GM23338 (cell line): ENCODE measurements at regions not wholly inside any gene's neighbourhood (a gene's known extent, or its start where the extent isn't known, plus 50 kb on each side); places are given as distances from the start of the nearest gene placed in this dataset.
"Not testable (repeated sequence)": the region's sequence is repeated elsewhere in the genome, so short reads cannot be mapped to it uniquely, and the experiment has no call there.

Experiments used
- ATAC-seq: fragments of 200-7000 bp; cut with Tn5 transposase; 3 replicates; pipeline ENCODE4 v1.9.1; 2020
- DNase-seq: peaks from one replicate; pipeline ENCODE4 v3.0.0-alpha.2; 2015; ENCODE audit warnings: low spot score
- H2AFZ ChIP-seq: fragments of 200-600 bp; sonication (generic); 2 replicates; pipeline ENCODE4 v1.8.0; 2016; ENCODE audit warnings: antibody characterized with exemption, mild to moderate bottlenecking, moderate library complexity
- H3F3A ChIP-seq: fragments of 200-600 bp; sonication (generic); replicated peaks from 2 replicates; pipeline ENCODE4 v1.8.0; 2017; ENCODE audit warnings: antibody characterized with exemption, mixed run types, low read depth
- H3K27ac ChIP-seq: fragments of 200-600 bp; sonication (generic); 2 replicates; pipeline ENCODE4 v1.6.1; 2016; ENCODE audit warnings: low read depth
- H3K27me3 ChIP-seq: fragments of 200-600 bp; sonication (generic); 2 replicates; pipeline ENCODE4 v1.8.0; 2016; ENCODE audit warnings: mild to moderate bottlenecking, mixed run types, moderate library complexity; ENCODE audit not compliant: insufficient read depth
- H3K36me3 ChIP-seq: fragments of 200-600 bp; sonication (generic); 2 replicates; pipeline ENCODE4 v1.8.0; 2016; ENCODE audit warnings: mild to moderate bottlenecking; ENCODE audit not compliant: insufficient read depth
- H3K4me1 ChIP-seq: fragments of 200-600 bp; sonication (generic); 2 replicates; pipeline ENCODE4 v1.8.0; 2016; ENCODE audit warnings: mild to moderate bottlenecking, moderate library complexity; ENCODE audit not compliant: insufficient read depth
- H3K4me2 ChIP-seq: fragments of 200-600 bp; sonication (generic); 2 replicates; pipeline ENCODE4 v1.7.1; 2017; ENCODE audit warnings: mixed run types
- H3K4me3 ChIP-seq: fragments of 200-600 bp; sonication (generic); 2 replicates; pipeline ENCODE4 v1.6.1; 2016; ENCODE audit warnings: mixed run types
- H3K79me2 ChIP-seq: fragments of 200-600 bp; sonication (generic); replicated peaks from 2 replicates; pipeline ENCODE4 v1.8.0; 2017; ENCODE audit warnings: mild to moderate bottlenecking; ENCODE audit not compliant: insufficient read depth
- H3K9me2 ChIP-seq: fragments of 200-600 bp; sonication (generic); 2 replicates; pipeline ENCODE4 v1.8.0; 2017; ENCODE audit not compliant: insufficient read depth
- H4K20me1 ChIP-seq: fragments of 200-600 bp; sonication (generic); replicated peaks from 2 replicates; pipeline ENCODE4 v1.8.0; 2017; ENCODE audit warnings: mild to moderate bottlenecking; ENCODE audit not compliant: insufficient read depth
- H3K27ac Mint-ChIP-seq: 2 replicates; pipeline ENCODE4 v1.8.0; 2020; ENCODE audit warnings: inconsistent platforms, mild to moderate bottlenecking, moderate library complexity, mixed read lengths
- H3K27me3 Mint-ChIP-seq: 3 replicates; pipeline ENCODE4 v1.8.0; 2022; ENCODE audit warnings: low read depth, mild to moderate bottlenecking, moderate library complexity, mixed read lengths, inconsistent platforms; ENCODE audit not compliant: insufficient read depth, poor library complexity
- H3K36me3 Mint-ChIP-seq: 3 replicates; pipeline ENCODE4 v1.8.0; 2021; ENCODE audit warnings: low read depth, mild to moderate bottlenecking, inconsistent platforms, moderate library complexity, mixed read lengths
- H3K4me1 Mint-ChIP-seq: 3 replicates; pipeline ENCODE4 v1.8.0; 2020; ENCODE audit warnings: mild to moderate bottlenecking, inconsistent platforms, mixed read lengths
- H3K4me3 Mint-ChIP-seq: 3 replicates; pipeline ENCODE4 v1.8.0; 2021; ENCODE audit warnings: moderate library complexity, mild to moderate bottlenecking, inconsistent platforms, mixed read lengths
- H3K9me3 Mint-ChIP-seq: 3 replicates; pipeline ENCODE4 v1.8.0; 2020; ENCODE audit warnings: moderate library complexity, mild to moderate bottlenecking, inconsistent platforms, mixed read lengths
- CREB1 ChIP-seq: fragments of 250-450 bp; sonication (Bioruptor Pico); IDR thresholded peaks from 2 replicates; pipeline ENCODE4 v1.5.0; 2020; ENCODE audit warnings: low read depth, mild to moderate bottlenecking, moderate library complexity
- CTCF ChIP-seq, 2 experiments: fragments of 200-600 bp in 1 of 2; sonication (generic) in 1 of 2; conservative IDR thresholded peaks; 2 replicates each; pipeline versions ENCODE4 v1.5.1 to v1.6.1; 2016 to 2017; ENCODE audit warnings: antibody characterized with exemption in 2 of 2, low read depth in 2 of 2, mild to moderate bottlenecking in 2 of 2, moderate library complexity in 1 of 2
- EZH2phosphoT487 ChIP-seq: fragments of 200-600 bp; sonication (generic); IDR thresholded peaks from one replicate; pipeline ENCODE4 v1.8.1; 2018; ENCODE audit warnings: antibody characterized with exemption; ENCODE audit not compliant: unreplicated experiment
- STAT1 ChIP-seq: IDR thresholded peaks from one replicate; pipeline ENCODE4 v1.6.1; 2016; ENCODE audit warnings: antibody characterized with exemption; ENCODE audit not compliant: unreplicated experiment
- ZNF331 ChIP-seq: fragments of 250-450 bp; sonication (Bioruptor Pico); IDR thresholded peaks from 2 replicates; pipeline ENCODE4 v1.5.0; 2020; ENCODE audit warnings: low read depth, mild to moderate bottlenecking, moderate library complexity
- TF ChIP-seq, protein P1 (sequence below): IDR thresholded peaks from one replicate; pipeline ENCODE4 v1.6.1; 2018; ENCODE audit warnings: antibody characterized with exemption; ENCODE audit not compliant: unreplicated experiment

DNA sequence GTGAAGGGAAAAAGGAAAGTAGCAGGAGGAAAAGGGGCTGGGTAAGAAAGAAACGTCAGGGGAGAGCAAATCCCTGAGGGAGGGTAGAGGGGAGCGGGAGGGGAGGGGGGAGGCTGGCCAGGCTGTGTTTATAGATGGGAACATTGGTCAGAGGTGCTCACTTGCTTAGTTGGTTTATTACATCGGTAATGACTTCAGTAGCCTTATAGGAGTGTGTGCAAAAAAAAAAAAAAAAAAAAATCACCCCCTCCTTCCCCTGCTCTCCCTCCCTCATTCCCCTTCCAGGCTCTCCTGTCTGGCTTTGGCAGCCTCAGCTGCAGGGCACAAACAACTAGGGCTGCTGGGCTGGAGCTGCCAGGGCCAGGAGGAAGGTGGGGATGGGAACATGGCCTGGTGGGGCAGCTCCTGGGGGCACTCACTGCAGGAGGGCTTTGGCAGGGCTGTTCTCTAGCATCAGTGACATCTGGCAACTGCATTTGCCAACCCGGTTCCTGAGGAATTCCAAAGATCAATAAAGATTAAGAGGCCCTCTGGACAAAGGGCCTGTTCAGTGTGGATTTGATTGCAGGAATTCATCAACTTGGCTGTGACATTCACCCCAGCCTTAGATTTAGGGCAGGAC lies 334.5 kb upstream of the FRG2C start:
- Histone ChIP-seq H3K79me2 (no peaks in the 10 kb centered on the region), H3K36me3 (no peaks in the 10 kb centered on the region), H4K20me1 (no peaks in the 10 kb centered on the region), H3F3A (no peaks in the 10 kb centered on the region), H3K4me3 (no peak overlapping the region), H3K4me2 (no peak overlapping the region), H3K27me3 (no peaks in the 10 kb centered on the region), H3K27ac (no peak overlapping the region), H2AFZ (no peak overlapping the region), H3K4me1 (no peaks in the 10 kb centered on the region), H3K9me2 (no peaks in the 10 kb centered on the region)
- Mint-ChIP-seq H3K4me1 (peaks cover 6% of the 10 kb centered on the region), H3K27me3 (peaks cover 3% of the 10 kb centered on the region), H3K27ac (no peak overlapping the region), H3K9me3 (peaks cover 3% of the 10 kb centered on the region; the same call in 1 of the 3 replicates), H3K4me3 (no peak overlapping the region), H3K36me3 (no peaks in the 10 kb centered on the region)
- ATAC-seq, result no peak
- TF ChIP-seq STAT1 (no peak), ZNF331 (CRISPR knock-in tag) (no peak), EZH2phosphoT487 (no peak), CTCF (conservative IDR thresholded peaks at IDR 0.05; ENCODE audit: low read depth in 2 of 2) (no peak), CREB1 (CRISPR knock-in tag) (no peak)
- TF ChIP-seq, protein P1, sequence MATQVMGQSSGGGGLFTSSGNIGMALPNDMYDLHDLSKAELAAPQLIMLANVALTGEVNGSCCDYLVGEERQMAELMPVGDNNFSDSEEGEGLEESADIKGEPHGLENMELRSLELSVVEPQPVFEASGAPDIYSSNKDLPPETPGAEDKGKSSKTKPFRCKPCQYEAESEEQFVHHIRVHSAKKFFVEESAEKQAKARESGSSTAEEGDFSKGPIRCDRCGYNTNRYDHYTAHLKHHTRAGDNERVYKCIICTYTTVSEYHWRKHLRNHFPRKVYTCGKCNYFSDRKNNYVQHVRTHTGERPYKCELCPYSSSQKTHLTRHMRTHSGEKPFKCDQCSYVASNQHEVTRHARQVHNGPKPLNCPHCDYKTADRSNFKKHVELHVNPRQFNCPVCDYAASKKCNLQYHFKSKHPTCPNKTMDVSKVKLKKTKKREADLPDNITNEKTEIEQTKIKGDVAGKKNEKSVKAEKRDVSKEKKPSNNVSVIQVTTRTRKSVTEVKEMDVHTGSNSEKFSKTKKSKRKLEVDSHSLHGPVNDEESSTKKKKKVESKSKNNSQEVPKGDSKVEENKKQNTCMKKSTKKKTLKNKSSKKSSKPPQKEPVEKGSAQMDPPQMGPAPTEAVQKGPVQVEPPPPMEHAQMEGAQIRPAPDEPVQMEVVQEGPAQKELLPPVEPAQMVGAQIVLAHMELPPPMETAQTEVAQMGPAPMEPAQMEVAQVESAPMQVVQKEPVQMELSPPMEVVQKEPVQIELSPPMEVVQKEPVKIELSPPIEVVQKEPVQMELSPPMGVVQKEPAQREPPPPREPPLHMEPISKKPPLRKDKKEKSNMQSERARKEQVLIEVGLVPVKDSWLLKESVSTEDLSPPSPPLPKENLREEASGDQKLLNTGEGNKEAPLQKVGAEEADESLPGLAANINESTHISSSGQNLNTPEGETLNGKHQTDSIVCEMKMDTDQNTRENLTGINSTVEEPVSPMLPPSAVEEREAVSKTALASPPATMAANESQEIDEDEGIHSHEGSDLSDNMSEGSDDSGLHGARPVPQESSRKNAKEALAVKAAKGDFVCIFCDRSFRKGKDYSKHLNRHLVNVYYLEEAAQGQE, result no peak
- DNase-seq, result no peak

GRCh38 chr3:75330446-75330845 lies 333.7 kb upstream of the FRG2C start:
- not testable (repeated sequence) for H3K27me3 ChIP-seq, H3K4me3 Mint-ChIP-seq, H3K9me3 Mint-ChIP-seq, H3F3A ChIP-seq, H3K36me3 ChIP-seq, H3K4me1 ChIP-seq, H3K4me3 ChIP-seq, H3K36me3 Mint-ChIP-seq, ATAC-seq, H3K27ac ChIP-seq, H2AFZ ChIP-seq, DNase-seq, H3K79me2 ChIP-seq, H4K20me1 ChIP-seq, H3K9me2 ChIP-seq, H3K27ac Mint-ChIP-seq, H3K27me3 Mint-ChIP-seq, H3K4me2 ChIP-seq, H3K4me1 Mint-ChIP-seq

- not testable (repeated sequence) for H2AFZ ChIP-seq, H3K27me3 ChIP-seq, H3K9me3 Mint-ChIP-seq, H3K4me1 ChIP-seq, H3K36me3 ChIP-seq, H3K79me2 ChIP-seq, H4K20me1 ChIP-seq, H3K4me2 ChIP-seq, H3K36me3 Mint-ChIP-seq, H3K27ac Mint-ChIP-seq, DNase-seq, H3K4me3 ChIP-seq, H3K4me3 Mint-ChIP-seq, ATAC-seq, H3F3A ChIP-seq, H3K9me2 ChIP-seq, H3K4me1 Mint-ChIP-seq, H3K27ac ChIP-seq
- peaks cover 11% of the 10 kb centered on the region for H3K27me3 Mint-ChIP-seq
Measured at GRCh38 chr3:75332090-75332489, 332.0 kb upstream of the FRG2C start.
